ENCODE measurements at regions not wholly inside any gene's neighbourhood (a gene's known extent, or its start where the extent isn't known, plus 50 kb on each side); places are given as distances from the start of the nearest gene placed in this dataset.

GRCh38 chr15:79381593-79381992 lies 50.5 kb upstream of the MINAR1 start:
- CTCF ChIA-PET, result interaction anchor here (0.6 to 6.7 kb wide), 63 partner anchors 8 to 928 kb away, joined by 3 to 133 read pairs (median 4); partner anchors contain the start of gene MINAR1
- POLR2A ChIA-PET, result interaction anchor here (0.5 to 1.0 kb wide), 2 partner anchors 218 to 542 kb away, joined by 3 to 4 read pairs; no protein-coding TSS in a partner anchor

More at GRCh38 chr15:79381593-79381992, 50.5 kb upstream of the MINAR1 start:
- no peak overlapping the region for H3K4me3 ChIP-seq (ENCODE audit: low read depth, low read length)
- H3K4me1 ChIP-seq (ENCODE audit: control insufficient read depth, insufficient read depth, low read length), result no peaks in the 10 kb centered on the region
- no peaks in the 10 kb centered on the region for H3K9me3 ChIP-seq (ENCODE audit: control insufficient read depth, insufficient read depth, low read depth, low read length)
- TF ChIP-seq ZFP3 (tag by site-specific recombination; IDR thresholded peaks at IDR 0.05; ENCODE audit: low read depth) (no peak), ZNF184 (tag by site-specific recombination; IDR thresholded peaks at IDR 0.05) (no peak), ZFHX2 (tag by site-specific recombination; conservative IDR thresholded peaks at IDR 0.05) (no peak), ZNF18 (tag by site-specific recombination; IDR thresholded peaks at IDR 0.05) (no peak), ZNF747 (tag by site-specific recombination; IDR thresholded peaks at IDR 0.05) (no peak), HOXD13 (CRISPR knock-in tag; IDR thresholded peaks at IDR 0.05; ENCODE audit: borderline replicate concordance) (no peak), GLIS1 (tag by site-specific recombination; IDR thresholded peaks at IDR 0.05) (no peak), GLI2 (tag by site-specific recombination; IDR thresholded peaks at IDR 0.05; ENCODE audit: borderline replicate concordance, low read depth) (no peak), ZNF132 (tag by site-specific recombination; IDR thresholded peaks at IDR 0.05; ENCODE audit: borderline replicate concordance) (no peak), ZNF433 (tag by site-specific recombination; IDR thresholded peaks at IDR 0.05; ENCODE audit: low read depth) (no peak), ZSCAN30 (tag by site-specific recombination; IDR thresholded peaks at IDR 0.05) (no peak), ZNF324 (tag by site-specific recombination; IDR thresholded peaks at IDR 0.05) (no peak), ZNF292 (tag by site-specific recombination; IDR thresholded peaks at IDR 0.05; ENCODE audit: borderline replicate concordance, low read depth) (no peak), ZNF174 (tag by site-specific recombination; IDR thresholded peaks at IDR 0.05) (no peak), ZNF529 (tag by site-specific recombination; IDR thresholded peaks at IDR 0.05; ENCODE audit: insufficient replicate concordance) (no peak)
- no peak overlapping the region for H3K27ac ChIP-seq (ENCODE audit: extremely low read depth, low read depth, low read length)
- H3K36me3 ChIP-seq (ENCODE audit: control insufficient read depth in 2 of 2, insufficient read depth in 1 of 2, low read length in 2 of 2), result no peaks in the 10 kb centered on the region

Measured in HEK293 (cell line).